GM13976 (cell line): ENCODE measurements at regions not wholly inside any gene's neighbourhood (a gene's known extent, or its start where the extent isn't known, plus 50 kb on each side); places are given as distances from the start of the nearest gene placed in this dataset.

Source experiments
- DNase-seq: peaks from one replicate; pipeline ENCODE4 v3.0.0; 2012; ENCODE audit warnings: low spot score
- in situ Hi-C: fragments of 300-500 bp; cut with MboI; formaldehyde crosslinking; loops from one replicate; pipeline ENCODE4 v1.12.0; 2022; ENCODE audit warnings: low sequenced_read_pairs, mixed read lengths, inconsistent platforms; ENCODE audit not compliant: unreplicated experiment
- TF ChIP-seq, protein P1 (sequence below): IDR thresholded peaks from 2 replicates; pipeline ENCODE4 v1.5.1; 2012; ENCODE audit warnings: borderline replicate concordance, mild to moderate bottlenecking; ENCODE audit not compliant: insufficient read depth; ENCODE audit errors: extremely low read depth, missing control alignments, control extremely low read depth

DNA sequence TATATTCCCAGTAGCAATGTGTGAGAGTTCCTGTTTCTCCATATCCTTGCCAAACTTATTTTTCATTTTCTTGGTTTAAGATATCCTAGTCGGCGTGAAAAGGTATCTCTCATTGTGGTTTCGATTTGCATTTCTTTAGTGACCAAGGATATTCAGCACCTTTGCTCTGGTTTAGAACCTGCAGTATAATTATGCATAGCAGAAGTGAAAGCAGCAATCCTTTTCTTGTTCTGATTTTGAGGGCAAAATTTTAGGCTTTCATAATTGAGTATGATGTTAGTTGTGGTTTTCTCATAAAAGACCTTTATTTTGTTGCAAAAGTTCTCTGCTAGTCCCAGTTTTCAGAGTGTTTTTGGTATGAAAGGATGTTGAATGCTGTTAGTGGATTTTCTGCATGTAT is 491.0 kb downstream of the FGF9 start:
- in situ Hi-C loops, result no loop called here
- DNase-seq, result peak; percentile 28
- TF ChIP-seq, protein P1, sequence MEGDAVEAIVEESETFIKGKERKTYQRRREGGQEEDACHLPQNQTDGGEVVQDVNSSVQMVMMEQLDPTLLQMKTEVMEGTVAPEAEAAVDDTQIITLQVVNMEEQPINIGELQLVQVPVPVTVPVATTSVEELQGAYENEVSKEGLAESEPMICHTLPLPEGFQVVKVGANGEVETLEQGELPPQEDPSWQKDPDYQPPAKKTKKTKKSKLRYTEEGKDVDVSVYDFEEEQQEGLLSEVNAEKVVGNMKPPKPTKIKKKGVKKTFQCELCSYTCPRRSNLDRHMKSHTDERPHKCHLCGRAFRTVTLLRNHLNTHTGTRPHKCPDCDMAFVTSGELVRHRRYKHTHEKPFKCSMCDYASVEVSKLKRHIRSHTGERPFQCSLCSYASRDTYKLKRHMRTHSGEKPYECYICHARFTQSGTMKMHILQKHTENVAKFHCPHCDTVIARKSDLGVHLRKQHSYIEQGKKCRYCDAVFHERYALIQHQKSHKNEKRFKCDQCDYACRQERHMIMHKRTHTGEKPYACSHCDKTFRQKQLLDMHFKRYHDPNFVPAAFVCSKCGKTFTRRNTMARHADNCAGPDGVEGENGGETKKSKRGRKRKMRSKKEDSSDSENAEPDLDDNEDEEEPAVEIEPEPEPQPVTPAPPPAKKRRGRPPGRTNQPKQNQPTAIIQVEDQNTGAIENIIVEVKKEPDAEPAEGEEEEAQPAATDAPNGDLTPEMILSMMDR, result no peak

DNA sequence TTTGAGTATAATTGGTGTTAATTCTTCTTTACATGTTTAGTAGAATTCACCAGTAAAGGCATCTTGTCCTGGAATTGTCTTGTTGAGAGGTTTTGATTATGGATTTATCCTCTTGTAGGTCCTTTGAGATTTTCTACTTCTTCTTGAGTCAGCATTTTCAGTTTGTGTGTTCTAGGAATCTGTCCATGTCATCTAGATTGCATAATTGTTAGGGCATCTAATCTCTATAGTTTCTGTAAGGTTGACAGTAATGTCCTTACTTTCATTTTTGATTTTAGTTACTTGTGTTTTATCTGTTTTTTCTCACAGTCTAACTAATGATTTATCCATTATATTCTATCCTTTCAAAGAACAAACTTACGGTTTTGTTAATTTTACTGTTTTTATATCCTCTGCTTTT is 492.0 kb downstream of the FGF9 start:
- peak; percentile 18 for DNase-seq
- in situ Hi-C loops, result no loop called here
- TF ChIP-seq, protein P1, result no peak

DNA sequence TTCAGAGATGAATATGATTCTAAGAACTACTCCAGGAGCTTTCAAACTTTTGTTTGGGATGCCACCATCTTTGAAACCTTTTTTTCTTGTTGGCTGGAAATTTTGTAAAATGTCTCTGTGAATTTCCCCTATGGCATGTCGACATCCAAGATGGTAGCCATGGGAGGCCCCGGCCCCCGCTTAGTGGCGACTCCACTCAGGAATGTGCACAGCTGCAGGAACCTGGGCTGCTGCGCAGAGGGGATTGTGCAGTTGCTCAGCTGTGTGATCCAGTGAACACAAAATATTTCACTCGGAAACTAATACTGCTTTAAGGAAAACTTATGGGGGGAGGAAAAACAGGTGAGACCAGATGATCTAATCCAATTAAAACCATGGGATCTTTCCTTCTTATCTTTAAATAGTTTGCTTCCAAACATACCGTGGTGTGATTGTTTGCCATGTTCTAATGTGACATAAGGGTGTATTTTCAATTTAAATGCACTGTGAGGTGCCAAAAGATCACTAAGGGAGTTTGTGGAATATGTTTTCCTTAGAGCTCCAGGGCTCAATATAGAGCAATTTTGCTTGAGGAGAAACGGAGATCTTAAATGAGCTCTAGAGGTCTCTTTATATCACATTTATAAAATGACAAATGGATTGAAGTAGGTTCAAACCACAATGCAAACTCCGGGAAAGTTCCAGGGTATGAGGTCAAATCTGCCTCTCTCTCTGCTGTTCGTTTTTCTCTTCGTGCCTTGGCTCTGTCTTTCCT is 497.7 kb downstream of the FGF9 start:
- TF ChIP-seq, protein P1, result no peak
- no peak for DNase-seq
- in situ Hi-C loops, result no loop called here

DNA sequence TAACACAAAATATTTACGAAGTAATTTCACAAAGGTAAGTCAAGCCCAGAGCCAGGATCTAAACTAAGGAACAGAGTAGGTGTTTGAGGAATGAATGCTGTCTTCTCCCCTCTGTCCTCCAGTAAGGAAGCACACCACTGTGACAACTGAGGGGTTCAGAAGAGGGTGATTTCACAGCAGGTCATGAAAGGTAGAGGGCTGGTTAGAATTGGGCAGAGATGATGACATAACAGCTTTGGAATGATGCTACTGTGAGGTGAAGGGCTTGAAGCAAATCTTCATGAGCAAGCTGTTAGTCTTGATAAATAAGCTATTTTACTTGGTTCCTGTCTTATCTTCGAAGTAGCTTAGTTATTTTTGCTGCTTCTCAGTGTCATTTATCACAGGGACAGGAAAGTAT is 498.6 kb downstream of the FGF9 start:
- in situ Hi-C loops, result no loop called here
- DNase-seq, result no peak
- TF ChIP-seq, protein P1, result no peak

DNA sequence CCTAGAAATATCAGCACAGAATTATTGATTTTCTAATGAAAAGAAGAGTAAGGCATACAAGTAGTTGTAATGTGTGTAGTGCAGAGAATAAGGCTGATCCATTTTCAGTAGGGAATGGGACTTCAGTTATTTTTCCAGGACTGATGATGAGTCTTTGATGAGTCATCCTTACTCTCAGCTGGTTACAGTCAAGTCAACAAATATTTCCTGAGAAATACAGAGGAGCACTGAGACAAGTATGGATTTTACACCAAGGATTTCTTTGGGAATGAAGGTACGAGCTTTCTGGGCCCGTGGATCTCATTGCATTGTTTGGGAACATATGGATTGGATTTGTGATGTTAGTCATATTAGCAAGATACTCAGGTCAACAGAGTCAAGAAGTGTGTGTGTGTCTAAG is 502.7 kb downstream of the FGF9 start:
- in situ Hi-C loops, result no loop called here
- no peak for DNase-seq
- TF ChIP-seq, protein P1, result no peak

DNA sequence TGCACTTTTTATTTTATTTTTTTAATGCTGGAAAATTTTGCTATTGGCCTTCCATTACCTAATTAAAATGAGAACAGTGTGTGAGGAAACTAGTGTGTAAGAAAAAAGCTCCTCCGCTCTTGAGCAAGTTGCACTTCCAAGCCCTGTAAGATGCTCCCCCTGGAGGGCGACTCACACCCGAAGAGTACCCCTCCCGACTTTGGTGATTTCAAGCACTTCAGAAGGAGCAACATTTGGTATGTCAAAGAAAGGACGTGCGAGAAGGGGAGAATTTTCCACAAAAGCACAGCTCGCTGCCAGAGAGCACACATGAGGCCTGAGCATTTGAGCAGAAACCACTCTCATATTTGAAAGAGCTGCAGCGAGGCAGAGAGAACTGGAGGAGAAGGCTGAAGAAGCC is 504.4 kb downstream of the FGF9 start:
- in situ Hi-C loops, result no loop called here
- TF ChIP-seq, protein P1, result no peak
- DNase-seq, result no peak
